NCI-H1417 treated with DMSO at 0.1 percent for 48 hours (cell line): ENCODE measurements at regions not wholly inside any gene's neighbourhood (a gene's known extent, or its start where the extent isn't known, plus 50 kb on each side); places are given as distances from the start of the nearest gene placed in this dataset.
"Not testable (repeated sequence)": the region's sequence is repeated elsewhere in the genome, so short reads cannot be mapped to it uniquely, and the experiment has no call there.

Experiments used
- DNase-seq: peaks from one replicate; lab custom pipeline; 2025; lab: John Stamatoyannopoulos, UW

DNA sequence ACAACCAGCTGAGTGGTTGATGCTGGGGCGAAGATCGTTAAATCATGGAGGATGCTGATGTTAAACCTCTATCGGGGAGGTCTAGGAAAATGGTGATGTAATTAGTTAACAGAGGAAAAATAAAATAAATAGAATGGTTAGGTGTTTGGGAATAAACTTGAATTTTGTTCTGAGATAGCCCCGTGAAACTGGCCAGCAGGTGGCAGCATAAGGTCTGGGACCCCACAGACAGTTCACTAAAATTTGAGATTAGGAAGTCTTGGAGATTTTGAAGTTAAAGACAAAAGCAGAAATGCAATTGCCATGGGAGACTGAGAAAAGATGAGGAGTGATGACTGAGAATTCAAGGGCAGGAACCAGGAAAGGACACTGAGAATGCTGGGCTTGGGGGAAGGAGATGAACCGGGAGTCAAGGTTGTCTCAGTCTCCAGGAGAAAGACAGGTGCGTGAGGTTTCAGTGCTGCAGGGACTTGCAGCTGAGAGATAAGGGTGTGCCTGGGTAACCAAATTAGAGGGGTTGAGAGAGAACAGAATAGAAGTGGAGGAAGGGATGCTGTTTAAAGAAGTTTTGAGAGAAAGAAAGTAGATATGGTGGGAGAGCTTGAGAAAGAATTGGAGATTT is 248.0 kb downstream of the ZNF92 start:
- not testable (repeated sequence) for DNase-seq

DNA sequence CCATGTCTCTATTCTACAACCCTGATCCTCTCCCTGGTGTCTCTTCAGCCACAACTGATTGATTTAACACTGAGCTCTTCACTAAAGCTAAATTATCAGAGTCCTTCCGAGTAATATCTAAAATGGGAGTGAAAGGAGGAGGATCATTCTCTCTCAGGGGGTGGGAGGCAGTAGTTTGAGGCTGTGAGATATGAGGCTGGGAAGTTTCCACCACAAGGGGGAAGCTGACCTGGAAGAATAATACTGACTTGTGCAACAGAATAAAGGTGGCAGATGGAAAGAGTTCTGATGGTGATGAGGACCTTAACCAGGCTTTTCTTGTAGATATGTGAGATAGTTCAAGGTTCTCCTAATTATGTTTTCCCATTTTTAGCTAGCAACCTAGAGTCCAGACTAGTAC is 241.6 kb upstream of the VKORC1L1 start:
- not testable (repeated sequence) for DNase-seq

DNA sequence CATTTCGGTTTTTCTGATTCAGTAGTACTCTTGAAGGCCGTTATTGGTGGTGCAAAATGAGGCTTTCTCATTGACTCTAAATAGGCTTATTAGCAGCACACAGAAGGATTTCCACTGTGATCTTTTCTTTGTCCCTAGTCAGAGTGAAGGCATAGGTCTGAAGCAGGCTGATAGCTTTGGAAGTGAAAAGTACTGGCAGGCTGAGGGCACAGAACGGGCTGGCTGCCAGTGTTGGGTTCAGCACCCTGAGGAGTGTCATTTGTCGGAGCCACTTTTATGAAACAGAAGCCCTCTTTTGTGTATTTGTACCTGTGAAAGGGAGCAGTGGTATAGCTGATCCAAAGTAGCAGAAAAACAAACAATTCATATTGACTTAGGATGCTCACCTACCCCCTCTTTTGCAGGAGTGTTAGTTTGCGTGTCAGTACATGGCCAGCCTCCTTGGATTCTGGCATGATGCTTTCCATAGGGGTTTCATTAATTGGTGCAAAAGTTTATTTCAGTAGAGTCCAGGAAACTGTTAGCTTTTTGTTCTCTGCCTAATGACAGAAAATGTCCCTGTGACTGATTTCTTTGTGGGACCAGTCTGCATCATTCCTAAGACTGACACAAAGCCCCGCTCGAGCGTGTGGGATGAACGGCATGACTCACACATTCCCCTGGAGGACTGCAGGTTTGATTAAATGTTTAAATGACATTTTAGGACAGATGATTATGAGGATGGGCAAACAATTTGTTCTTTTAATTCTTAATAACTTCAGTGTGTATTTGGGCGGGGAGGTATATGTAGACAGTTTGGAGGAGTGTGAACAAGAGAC is 239.1 kb upstream of the VKORC1L1 start:
- DNase-seq, result not testable (repeated sequence)

DNA sequence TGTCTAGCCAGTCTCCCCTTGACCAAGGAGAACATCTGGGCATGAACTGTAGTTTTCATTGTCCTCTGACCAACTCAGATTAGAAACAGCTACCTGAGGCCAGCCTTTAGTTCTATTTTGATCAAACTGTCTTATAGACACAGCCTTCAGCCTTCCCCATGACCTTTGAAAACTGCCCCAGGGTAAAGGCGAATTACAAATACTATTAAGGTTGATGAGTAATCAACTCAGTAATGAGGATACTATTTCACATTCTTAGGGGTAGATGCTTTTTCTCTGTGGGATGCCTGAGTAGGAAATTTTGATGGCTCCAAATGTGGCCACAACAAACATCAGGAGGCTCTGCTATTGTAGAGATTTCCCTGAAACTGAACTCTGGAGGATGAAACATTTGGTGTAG is 234.0 kb upstream of the VKORC1L1 start:
- not testable (repeated sequence) for DNase-seq

DNA sequence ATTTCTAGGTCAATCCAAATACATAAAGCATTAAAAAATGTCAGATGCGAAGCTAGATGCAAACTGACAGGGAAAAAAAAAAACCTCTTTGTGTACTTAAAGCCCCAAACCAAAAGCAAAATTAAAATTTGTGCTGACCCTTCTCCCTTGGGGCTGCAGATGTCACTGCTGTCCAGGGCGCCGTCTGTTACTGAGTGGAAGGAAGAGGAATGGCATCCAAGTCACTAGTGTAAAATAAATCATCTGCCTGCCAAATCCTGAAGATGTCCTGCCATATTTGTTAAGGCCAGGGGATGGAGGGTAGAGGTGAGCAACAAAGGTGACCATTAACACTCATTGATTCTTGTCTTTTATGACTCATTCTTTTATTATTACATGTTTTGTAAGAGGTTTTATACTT is 233.2 kb upstream of the VKORC1L1 start:
- DNase-seq, result not testable (repeated sequence)

DNA sequence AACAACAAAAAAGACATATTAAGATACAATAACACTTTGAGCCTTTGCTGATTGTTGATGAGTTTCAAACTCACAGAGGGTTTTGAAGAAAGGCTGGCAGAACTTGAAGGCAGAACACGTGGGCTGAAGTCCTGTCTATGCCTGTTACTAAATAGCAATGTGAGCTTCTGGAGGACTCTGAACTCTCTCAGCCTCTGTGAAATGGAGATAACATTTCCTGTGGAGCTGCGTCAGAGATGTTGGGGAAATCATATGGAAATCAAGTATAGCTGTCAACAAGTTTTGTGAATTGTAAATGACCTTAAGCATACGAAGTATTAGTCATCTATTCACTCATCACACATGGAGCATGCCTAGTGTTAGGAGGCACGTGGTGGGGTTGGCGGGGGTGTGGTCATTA is 229.4 kb upstream of the VKORC1L1 start:
- DNase-seq, result not testable (repeated sequence)

DNA sequence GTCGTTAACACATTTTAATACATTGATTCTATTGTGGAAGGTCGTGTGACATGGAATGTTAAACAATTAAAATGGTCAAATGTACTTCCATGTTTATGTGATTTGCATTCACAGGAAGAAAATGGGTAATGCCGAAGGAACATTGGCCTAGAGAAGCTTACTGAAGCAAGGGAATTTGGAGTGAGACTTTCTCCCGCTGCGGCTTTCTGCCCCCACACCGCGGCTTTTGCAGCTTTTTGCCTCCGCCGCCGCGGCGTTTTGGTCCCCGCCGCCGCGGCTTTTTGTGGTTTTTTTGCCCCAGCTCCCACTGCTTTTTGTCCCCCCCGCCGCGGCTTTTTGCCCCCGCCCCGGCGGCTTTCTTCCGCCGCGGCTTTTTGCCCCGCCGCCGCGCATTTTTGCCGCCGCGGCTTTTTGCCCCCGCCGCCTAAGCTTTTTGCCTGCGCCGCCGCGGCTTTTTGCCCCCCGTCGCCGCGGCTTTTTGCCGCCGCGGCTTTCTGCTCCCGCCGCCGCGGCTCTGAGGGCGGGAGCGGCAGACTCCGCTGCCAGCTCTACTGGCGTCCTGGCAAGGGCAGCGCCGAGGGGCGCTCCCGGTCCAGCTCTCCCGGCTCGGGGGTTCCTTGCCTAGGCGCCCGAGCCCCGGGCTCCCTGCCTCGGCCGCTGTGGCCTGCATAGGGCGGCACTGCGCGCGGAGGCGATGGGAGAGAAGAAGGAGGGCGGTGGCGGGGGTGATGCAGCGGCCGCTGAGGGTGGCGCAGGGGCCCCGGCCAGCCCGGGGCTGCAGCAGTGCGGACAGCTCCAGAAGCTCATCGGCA is 225.5 kb upstream of the VKORC1L1 start:
- not testable (repeated sequence) for DNase-seq

DNA sequence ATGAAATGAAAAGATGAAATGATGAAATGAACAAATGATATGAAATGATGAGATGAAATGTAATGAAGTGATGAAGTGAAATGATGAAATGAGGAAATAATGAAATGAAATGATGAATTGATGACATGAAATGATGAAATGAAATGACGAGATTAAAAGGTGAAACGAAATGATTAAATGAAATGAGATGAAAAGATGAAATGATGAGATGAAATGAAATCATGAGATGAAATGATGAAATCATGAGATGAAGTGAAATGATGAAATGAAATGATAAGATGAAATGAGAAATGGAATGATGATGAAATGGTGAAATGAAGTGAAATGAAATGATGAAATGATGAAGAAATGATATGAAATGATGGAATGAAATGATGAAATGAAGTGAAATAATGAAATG is 221.7 kb upstream of the VKORC1L1 start:
- DNase-seq, result not testable (repeated sequence)

DNA sequence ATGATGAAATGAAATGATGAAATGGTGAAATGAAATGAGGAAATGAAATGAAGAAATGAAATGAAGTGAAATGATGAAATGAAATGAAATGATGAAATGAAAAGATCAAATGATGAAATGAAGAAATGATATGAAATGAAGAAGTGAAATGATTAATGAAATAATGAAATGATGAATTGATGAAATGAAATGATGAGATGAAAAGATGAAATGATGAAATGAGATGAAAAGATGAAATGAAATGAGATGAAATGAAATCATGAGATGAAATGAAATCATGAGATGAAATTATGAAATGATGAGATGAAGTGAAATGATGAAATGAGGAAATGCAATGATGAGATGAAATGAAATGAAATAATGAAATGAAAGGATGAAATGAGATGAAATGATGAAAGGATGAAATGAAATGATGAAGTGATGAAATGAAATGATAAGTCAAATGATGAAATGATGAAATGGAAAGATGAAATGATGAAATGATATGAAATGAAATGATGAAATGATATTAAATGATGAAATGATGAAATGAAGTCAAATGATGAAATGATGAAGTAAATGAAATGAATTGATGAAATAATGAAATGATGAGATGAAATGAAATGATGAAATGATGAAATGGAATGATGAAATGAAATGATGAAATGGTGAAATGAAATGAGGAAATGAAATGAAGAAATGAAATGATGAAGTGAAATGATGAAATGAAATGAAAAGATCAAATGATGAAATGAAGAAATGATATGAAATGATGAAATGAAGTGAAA is 220.9 kb upstream of the VKORC1L1 start:
- DNase-seq, result not testable (repeated sequence)

DNA sequence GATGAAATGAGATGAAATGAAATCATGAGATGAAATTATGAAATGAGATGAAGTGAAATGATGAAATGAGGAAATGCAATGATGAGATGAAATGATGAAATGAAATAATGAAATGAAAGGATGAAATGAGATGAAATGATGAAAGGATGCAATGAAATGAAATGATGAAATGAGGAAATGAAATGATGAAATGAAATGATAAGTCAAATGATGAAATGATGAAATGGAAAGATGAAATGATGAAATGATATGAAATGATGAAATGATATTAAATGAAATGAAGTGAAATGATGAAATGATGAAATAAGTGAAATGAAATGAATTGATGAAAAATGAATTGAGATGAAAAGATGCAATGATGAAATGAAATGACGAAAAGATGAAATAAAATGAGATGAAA is 220.2 kb upstream of the VKORC1L1 start:
- not testable (repeated sequence) for DNase-seq

DNA sequence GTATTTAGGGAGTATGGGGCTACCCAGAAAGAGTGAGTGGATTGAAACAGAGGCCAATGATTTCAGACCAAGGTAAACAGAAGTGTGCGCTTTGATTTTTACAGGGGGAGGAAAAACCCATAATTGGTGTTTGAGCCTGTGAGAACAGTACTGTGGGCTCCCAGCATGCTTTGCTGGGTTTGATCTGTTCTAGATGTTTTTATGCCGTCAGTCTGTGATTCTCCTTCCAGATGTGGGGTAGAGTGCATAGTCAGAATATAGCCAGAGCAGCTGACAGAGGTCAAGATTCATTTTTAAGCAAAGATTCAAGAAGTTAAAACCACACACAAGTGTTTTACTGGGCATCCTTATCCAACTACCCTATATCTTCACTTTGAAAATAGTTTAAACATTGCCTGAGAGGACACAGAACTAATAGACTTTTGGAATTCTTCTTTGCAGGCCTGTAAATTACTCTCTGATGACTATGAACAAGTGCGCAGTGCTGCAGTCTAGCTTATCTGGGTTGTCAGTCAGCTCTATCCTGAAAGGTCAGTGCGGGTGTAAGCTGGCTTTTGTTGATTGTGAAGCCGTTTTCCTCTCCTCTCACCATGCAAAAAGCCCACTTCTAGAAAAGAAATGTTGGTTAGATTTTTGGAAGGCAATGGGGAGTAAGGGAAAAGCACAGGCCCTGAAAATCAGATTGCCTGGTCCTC is 216.2 kb upstream of the VKORC1L1 start:
- DNase-seq, result not testable (repeated sequence)

DNA sequence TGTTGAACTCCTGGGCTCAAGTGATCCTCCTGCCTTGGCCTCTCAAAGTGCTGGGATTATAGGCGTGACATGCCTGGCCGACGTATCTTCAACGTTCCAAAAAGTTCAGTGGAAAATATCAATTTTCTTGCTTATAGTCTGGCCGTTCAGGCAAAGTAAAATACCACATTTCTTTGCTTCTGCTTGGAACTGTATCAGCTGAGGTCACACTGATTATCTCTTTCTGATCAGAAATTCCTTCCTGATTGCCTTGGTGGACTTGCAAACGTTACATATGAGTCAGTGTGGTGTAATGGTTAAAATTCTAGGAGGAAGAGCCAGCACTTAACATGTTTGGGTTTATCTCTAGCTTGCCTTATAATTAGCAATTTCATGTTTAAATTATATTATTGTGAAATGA is 189.5 kb upstream of the VKORC1L1 start:
- DNase-seq, result not testable (repeated sequence)

DNA sequence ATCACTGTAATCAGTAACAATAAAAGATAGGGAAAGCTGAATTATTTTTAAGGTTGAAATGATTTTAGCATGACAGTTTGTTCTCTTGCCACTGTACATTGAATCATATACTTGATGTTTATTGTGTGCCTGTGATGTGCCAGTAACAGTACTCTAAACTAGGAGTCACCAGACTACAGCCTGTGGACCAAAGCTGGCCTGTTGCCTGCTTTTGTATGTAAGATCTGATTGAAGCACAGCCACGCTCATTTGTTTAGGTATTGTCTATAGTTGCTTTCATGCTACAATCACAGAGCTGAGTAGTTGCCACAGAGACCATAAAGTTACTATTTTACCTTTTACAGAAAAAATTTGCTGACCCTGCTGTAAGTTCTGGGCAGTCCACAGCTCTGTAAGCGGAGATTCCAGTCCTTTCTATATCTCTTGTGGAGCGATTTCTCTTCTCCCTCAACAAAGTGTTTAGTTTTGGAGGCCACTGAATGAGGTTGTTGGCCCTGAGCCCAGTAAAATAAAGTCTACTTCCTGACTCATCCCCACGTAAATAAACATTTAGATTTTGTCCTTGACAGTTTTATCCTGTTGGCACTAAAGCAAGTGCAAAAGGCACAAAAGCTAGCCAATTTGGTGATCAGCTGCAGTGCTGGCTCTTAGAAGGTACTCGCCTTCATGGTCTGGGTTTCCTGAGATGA is 173.7 kb upstream of the VKORC1L1 start:
- not testable (repeated sequence) for DNase-seq

DNA sequence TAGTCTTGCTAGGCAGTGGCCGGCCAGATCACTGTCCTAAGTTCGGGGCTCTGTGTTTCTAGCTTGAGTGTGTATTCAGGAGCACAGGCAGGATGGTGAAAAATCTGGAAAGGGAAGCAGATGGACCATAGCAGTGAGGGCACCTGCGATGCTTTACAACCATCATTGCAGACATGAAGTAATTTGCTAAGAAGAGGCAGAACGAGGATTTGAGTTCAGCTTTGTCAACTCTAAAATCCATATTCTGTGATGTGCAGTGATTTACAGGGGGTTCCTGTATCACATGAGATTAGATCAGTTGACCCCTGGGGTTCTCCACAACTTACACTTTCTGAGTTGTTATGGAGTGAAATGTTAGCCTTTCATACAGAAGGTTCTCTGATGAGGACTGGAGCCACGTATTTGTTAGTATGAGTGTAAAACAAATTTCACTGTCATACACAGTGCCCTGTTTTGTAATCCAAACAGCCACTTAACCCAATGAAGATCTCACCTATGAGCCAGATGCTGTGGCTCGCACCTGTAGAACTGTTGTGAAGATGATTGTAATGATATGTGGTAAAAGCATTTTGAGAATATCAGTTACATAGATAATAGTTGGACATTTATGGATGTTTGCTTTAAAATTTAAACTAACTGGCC is 173.0 kb upstream of the VKORC1L1 start:
- DNase-seq, result not testable (repeated sequence)

DNA sequence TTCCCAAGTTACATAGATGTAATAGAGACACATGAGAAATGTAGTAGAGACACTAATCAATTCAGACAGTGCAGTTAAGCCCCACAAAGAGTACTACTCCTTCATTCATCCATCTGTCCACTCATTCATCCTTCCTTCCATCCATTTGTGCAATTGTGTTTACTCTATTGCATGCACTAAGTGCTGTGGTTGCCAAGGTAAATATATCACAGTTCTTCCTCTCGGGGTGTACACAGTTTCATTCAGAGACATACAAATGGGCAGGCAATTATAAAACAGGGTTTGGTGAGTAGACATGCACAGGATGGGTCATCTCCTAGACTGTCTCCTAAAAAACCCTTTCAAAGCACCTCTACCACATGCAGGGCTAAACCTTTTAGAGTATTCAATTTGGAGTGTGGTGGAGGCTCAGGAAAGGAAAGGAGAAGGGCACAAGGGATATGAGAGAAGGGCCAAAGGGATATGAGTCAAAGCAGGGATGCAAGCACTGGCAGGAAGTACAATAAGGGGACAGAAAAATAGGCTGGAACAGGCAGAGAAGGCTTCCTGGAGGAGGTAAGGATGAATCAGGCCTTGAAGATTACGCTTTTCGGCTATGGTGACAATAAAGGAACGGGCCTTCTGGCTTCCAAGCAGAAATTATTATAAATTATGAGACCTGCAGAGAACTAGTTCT is 153.6 kb upstream of the VKORC1L1 start:
- DNase-seq, result not testable (repeated sequence)

DNA sequence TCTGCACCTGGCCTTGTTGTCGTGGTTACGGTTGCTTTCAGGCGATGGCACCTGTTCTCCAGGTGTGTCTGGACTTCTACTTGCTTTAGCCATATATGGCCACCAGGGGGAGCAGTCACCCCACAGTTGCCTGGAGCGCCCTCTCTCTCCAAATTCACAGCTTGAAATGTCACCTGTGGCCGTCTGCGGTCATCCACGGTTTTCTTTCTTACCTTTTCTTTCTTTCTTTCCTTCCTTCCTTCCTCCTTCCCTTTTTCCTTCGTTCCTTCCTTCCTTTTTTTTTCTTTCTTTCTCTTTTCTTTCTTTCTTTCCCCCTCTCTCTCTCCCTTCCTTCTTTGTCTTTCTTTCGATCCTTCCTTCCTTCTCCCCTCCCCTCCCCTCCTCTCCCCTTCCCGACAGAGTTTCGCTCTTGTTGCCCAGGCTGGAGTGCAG is 150.5 kb upstream of the VKORC1L1 start:
- peak; percentile 87 for DNase-seq

DNA sequence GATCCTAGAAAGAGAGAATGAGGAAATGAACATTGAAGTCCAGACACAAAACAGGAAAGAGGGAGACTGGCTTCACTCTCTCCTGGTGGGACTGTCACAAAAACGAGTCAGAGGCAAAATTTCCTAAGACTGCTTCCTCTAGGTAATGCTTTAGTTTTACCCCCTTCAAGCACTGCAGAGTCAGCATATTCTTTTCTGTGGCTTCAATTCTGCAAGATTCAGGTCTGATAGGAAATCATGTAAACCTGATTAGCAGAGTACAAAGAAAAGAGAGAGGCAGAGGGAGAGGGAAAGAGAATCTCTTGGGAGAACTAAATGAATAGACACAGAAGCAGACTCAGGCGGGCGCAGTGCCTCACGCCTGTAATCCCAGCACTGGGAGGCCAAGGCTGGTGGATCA is 145.7 kb upstream of the VKORC1L1 start:
- DNase-seq, result not testable (repeated sequence)

DNA sequence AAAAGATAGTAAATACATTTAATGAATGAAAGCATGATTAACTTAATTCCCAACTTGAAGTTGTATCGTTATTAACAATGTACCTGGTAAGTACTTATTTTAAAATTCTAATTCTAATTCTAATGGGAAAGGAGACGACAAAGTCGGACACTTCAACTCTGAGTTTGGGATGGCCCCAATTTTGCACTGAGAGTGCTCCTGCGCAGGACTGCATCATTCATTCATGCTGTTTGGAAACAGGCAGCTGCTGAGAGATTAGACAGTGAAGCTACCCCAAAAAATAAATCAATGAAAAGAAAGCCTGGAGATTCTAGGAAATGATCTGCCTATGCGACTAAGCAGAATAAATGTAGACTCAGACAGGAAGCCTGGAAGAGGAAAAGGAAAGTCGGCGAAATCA is 141.7 kb upstream of the VKORC1L1 start:
- DNase-seq, result no peak

DNA sequence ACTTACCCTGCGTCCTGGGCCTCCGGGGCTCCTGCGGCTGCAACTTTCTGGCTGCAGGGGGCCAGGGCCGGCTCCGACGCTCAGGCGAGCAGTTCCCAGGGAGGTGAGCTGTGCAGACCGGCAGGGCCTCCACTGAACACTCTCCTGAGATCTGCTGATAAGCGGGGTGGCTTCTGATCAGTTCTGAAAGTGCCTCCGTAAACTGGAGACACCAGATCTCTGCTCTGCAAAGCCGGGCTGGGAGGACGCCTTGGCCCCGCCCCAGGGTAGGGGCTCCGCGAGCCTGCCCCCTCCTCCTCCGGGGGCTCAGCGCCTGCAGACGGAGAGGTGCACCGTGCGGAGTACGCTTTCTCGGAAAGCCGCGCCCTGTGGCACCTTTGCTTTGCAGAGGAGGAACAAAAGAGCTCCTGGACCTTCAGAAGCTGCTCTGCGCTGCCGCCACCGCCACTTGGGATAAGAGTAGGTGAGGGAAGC is 141.3 kb upstream of the VKORC1L1 start:
- DNase-seq, result no peak
